ENCODE measurements at regions not wholly inside any gene's neighbourhood (a gene's known extent, or its start where the extent isn't known, plus 50 kb on each side); places are given as distances from the start of the nearest gene placed in this dataset.

DNA sequence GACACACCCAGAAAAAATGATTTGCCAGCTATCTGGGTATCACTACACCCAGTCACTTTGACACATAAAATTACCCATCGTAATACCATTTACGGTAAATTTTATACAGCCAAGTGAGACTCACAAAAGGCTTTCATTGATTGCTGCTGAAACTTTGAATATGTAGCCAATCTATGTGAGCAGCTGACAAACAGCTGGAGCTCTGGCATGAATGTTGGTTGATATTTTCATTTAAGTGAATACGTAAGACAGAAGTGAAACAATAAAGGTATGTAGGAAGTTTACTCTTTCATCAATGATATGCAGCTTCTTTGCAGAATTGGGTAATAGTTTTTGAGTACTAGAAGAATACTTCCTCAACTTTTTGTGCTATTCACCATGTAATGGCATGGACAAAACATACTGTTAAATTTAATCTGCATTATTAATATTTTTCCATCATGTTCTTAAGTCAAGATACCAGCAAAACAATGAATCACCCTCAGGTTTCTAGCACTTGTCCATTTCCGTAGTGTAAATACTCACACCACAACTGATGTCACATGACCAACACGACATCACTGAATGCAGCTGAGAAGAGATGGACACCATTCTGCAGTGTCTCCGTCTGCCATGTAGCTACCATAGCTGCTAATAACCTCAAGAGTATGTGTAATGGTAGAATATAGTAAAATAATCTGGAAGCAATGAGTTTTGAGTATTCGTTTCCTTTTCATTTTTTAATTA, 205.9 kb upstream of the HES1 start:
- DNase-seq (ENCODE audit: low spot score), result peak; percentile 3

DNA sequence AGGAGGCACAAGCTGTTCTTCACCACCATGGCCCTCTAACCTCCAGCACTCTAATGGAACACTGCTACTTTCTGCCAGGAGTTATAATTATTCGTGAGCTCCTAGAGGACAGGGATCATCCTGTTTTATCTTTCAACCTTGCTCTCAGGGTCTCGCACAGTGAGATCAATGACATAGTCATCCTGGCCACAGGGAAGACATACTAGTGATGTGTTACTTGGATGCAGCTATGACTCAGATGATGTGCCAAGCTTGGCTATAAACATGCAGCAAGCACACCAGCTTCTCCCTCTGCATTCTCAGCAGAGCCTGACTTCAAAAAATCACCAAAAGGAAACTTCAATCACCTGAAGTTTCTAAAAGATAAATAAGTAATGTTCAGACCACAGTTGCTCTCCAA, 203.8 kb upstream of the HES1 start:
- DNase-seq (ENCODE audit: low spot score), result peak; percentile 7

DNA sequence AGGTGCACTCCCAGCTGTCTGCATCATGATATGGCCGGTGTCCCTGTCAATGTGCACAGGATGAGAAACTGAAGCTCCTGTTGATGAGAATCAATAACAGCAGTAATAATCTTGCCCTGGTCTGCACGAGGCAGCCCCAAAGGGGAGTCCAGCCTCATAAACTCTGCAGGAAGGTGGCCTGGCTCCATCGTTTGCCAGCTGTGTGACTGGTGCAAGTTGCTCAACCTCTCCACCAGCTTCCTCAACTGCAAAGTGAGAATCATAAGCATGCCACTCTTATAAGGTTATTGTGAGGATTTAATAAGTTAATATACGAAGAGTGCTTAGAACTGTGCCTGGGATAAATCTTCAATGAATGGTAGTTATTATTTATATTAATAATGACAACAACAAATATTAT, 203.4 kb upstream of the HES1 start:
- DNase-seq (ENCODE audit: low spot score), result peak; percentile 29

DNA sequence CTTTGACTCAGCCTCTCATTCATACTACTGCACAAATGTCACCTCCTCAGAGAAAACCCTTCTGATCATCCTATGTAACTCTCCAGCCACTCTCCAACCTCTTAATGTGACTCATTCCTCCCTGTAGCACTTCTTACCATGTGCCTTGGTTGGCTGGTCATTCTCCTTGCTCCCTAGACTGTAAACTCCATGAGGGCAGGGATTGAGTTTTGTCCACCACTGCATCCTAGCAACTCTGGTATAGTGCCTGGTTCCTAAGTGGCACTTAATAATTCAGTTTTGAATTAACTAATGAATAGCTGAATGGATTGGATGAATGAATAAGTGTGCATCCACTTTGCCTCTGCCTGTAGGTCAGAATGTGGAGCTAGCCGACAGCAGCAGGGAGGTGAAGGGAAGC, 202.5 kb upstream of the HES1 start:
- DNase-seq (ENCODE audit: low spot score), result peak; percentile 3

DNA sequence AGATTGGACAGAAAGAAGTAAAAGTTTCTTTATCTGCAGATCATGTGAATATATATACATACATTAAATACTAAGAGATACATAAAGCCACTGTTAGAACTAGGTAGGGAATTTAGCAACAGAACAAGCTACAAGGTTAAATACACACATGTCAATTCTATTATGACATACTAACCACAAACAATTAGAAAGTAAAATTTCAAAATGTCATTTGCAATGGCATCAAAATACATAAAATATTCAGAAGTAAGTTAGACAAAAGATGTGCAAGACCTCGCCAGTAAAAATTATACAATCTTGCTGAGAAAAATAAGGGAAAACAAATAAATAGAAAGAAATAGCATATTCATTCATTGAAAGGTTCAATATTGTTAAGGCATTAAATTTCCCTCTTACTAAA, 200.0 kb upstream of the HES1 start:
- DNase-seq (ENCODE audit: low spot score), result no peak

DNA sequence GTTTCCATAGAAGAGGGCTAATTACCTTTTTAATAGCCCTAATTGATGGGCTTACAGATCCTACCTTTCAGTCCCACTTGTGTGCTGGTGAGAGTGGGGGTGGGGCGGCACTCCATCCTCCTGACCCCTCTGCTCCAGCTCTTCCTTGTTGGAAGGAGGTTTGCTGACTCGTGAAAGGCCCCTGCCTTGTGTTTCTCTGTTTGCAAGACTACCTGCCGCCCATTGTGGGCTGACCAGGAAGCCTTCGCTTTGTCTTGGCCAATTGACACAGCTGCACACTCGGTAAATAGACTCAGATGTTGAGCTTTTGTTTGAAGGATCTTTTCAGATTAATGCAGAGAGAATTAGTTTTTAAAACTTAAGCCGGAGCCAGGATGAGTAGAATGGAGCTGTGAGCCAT, 197.3 kb upstream of the HES1 start:
- peak; percentile 67 for DNase-seq (ENCODE audit: low spot score)

DNA sequence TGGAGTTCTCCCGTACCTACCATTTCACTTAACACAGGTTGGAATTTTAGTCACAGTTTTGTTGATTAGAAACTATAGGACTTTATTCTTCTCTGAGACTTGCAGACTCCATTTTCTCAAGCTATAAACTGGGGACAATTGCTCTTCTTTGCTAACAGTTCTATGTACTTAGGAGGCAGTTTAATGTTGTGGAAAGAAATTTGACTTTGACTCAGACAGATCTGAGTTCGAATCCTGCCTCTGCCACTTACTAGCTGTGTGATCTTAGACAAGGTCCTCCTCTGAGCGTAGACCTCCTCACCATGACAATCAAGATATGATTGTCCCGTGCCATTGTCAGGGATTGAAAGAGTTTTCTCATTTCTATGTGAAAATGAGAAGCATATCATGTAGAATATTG, 196.4 kb upstream of the HES1 start:
- DNase-seq (ENCODE audit: low spot score), result no peak

DNA sequence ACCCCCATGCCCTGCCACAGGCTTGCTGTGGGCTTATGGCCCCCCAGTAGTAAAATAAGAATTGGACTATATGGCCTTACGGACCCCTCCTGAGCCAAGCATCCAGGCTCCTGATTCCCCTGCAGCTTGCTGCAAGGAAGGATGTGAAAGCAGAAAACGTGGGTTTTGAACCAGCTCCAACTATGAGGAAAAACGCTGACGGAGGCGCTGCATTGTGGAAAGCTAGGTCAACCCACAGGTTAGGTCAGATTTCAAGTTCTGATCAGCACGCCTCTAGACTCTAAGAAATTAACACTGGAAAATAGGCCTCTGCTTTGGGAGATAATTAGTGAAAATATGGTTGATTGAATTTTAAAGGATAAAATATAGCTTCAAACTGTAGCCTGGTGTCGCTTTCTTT, 195.4 kb upstream of the HES1 start:
- peak; percentile 19 for DNase-seq (ENCODE audit: low spot score)

DNA sequence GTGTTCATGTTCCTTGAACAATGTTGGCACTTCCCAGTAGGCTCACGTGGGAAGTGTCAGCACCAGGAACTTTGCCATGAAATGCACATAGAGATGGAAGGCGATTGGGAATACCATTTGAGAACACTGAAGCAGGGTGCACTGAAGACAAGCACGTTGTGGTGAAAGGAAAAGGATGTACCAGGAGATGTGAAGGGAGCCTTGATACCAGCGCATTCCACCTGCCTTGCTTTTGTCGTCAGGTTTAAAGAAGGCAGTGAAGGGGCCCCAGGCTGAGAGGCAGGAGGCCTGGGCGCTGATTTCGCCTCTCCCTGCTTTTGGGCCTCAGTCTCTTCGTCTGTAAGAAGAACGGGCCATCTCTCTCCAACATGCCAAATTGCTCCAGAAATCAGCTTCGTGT, 194.5 kb upstream of the HES1 start:
- DNase-seq (ENCODE audit: low spot score), result peak; percentile 17

DNA sequence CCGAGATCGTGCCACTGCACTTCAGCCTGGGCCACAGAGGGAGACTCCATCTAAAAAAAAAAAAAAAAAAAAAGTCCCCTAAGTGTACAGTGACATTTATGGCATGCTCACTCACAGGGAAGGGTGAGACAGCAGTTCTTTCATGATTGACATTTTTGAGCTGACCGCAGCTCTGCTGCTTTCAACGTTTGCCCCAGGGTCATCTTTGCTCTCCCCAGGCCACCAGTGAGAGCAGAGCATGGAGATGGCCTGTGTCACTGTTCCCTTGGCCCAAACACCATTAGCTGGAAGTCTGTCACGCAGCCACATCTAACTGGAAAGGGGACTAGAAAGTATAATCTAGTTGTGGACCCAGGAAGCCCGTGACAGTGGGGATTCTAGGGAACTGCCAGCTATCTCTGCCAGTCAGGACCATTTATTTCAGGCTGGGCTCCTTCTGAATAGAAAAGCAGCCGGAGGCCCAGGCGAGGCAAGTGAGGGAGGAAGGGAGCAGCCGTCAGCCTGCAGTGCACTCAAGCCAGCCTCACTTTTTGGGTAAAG, 193.4 kb upstream of the HES1 start:
- DNase-seq (ENCODE audit: low spot score), result peak; percentile 54

DNA sequence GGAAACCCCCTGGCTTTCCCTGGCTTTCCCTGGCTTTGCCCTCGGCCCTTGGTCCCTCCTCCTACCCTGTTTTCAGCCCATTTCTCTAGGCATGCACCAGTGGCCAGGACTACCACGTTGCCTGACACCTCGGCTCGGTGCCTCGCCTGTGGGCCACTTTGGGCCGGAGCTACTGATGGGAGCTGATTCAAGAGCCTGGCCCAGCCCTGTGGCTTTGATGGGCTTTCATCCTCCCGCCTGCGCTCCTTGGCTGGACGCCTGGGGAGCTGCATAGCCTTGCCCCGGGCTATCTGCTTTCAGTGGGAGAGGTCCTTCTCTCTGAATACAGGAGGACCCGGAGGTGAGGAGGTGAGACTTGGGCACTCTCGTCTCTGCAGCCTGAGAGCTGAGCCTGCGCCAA, 192.7 kb upstream of the HES1 start:
- DNase-seq (ENCODE audit: low spot score), result peak; percentile 71

DNA sequence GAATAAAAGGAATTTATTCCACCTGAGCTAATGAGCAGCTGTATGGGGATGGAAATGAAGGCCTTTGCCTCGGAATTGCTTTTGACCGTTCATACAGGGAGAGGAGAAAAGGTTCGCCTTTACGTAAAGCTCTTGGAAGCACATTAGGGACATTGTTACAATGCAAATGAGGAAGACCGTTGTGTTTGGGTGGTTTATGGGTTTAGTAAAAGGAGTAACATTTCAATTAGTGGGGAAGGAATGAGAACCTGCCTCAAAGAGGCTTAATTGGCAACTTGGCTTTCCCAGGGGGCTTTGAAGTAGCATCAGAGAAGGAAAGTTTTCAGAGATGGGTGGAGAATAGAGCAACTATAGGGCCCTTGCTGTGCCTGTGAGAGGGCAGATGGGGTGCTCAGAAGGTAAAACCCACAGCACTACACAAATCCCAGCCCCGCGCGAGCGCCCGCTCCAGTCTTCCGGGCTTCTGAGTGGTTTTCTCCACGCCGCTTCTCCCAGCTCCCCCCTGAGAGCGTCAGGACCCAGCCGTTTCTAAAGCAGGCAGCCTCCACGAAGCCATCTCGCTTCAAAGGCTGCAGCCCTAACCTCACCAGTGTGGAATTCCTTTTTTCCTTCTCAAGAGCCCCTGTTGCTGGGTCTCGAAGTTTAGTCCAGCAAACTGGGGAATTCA, 192.0 kb upstream of the HES1 start:
- no peak for DNase-seq (ENCODE audit: low spot score)

DNA sequence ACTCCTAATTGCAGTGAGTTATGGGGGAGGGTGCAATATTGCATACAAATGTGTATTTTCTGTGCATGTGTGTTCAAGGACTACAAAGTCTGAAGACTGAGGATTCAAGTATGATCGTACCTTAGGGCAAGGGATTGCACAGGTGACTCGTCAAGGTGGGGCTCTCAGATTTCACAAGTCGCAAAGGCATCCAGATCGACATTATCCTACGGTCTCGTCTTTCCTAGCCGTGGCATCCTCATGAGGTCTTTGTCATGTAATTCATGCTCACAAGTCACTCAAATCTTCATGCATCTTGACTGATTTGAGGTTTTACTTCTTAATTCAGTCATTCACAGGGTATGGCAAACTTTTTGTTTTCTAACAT, 191.4 kb upstream of the HES1 start:
- no peak for DNase-seq (ENCODE audit: low spot score)

DNA sequence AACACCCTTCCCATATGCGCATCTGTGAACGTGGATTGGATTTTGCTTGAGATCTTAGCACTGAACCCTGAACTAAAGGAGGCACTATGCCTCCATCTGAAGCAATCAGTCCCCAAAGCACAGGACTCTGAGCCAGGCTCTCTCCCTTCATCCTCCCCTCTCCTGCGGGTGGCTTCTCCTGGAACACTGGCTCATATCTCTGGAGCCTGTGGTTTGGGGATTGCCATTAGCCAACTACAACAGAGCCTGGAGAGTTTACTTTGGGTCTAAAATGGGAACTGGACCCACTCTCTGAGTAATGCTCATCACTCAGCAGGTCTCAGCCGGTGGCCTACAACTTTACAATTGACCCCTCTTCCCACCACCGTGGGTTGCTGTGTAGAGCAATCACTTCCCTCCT, 190.8 kb upstream of the HES1 start:
- DNase-seq (ENCODE audit: low spot score), result no peak

DNA sequence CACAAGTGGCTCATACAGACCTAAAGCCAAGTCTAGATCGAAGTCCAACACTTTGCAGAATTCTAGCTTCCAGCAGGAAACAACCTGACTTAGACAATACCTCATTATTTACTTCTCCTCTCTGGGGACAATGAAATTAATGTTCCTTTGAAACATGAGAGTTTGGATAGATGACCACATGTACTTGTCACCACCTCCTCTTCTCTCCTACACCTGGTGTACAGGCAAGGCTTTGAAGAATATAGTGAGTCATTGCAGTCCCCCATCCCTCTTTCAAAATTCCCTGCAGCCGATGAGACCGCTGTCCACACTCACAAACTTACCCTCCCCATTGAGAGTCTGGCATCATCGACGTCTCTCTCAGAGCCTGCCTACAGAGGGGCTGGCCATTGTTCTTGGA, 189.0 kb upstream of the HES1 start:
- no peak for DNase-seq (ENCODE audit: low spot score)

DNA sequence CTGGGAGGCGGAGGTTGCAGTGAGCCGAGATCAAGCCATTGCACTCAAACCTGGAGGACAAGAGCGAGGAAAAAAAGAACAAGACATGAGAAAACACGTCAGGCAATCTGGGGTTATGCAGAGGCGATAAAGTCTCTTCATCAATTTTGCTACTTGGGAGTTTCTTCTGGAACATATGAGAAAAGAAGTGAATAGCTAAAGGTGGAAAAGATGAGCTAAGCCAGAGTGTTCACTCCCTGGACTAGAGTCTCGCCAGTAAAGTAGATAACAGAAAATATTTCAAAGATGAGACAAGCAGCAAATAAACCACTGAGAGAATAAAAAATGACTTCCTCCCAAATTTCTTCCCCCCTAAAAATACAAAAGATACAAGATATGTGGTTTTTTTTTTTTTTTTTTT, 188.4 kb upstream of the HES1 start:
- no peak for DNase-seq (ENCODE audit: low spot score)

DNA sequence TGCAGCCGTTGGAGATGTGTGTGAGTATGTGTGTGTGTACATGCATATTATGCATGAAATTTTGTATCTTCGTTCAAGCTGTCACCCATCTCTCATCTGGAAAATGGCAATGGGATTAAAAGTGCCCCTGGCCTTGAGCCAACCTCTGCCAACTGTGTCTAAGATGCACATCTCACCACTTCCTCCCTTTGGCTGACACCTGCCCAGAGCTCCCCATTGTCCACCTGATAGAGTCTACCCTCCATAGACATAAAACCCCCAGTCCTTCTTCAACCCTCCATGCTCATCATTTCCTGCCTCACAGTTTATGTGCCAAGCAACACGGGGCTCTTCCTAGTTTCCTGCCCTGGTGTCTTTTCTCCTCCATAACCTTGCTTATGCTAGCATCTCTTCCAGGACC, 187.5 kb upstream of the HES1 start:
- DNase-seq (ENCODE audit: low spot score), result no peak

DNA sequence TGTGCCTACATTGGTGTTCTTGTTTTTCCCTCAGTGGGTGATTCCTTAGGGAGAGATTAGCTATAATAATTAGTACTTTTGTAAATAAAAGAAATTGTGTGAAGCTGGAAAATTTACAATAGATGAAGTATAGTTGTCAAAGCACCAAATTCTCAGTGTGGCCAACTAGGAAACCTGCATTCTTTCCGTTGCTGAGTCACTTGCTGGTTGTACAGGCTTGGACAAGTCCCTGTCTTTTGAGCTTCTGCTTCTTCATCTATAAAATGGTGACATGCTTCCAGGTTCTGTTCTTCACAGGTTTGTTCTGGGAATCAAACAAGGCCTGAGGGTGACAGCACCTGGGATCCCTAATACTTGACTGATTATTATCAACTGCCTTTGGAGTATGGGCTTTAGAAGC, 184.1 kb upstream of the HES1 start:
- DNase-seq (ENCODE audit: low spot score), result no peak

DNA sequence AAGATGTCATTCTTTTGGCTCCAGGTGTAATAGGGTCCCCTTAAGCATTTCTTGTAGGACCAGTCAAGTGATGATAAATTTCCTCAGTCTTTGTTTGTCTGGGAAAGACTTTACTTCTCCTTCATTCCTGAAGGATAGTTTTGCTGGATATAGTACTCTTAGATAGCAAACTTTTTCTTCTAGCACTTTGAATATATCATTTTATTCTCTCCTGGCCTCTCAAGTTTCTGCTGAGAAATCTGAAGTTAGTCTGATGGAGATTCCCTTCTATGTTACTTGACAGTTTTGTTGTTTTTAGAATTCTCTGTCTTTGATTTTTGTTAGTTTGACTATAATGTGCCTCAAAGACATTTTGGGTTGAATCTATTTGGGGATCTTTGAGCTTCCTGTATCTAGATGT, 181.2 kb upstream of the HES1 start:
- DNase-seq (ENCODE audit: low spot score), result no peak

DNA sequence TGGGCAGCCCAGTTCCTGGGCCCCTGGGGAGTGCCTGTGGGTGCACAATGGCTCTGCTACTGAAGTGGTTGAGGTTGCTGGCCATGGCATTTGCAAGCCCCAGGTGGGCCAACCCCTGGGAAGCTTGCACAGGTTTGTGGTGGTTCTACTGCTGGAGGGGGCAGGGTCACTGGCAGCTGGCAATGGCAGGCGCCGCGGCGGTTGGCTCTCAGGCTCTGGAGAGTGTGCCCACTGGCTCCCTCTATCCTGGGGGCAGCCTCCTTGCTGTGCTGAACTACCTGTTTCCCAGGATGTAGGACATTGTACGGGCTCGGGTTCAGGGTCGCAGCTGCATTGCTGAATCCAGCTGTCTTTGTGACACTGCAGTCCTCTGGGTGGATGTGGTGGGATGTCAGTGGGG, 180.2 kb upstream of the HES1 start:
- DNase-seq (ENCODE audit: low spot score), result no peak

DNA sequence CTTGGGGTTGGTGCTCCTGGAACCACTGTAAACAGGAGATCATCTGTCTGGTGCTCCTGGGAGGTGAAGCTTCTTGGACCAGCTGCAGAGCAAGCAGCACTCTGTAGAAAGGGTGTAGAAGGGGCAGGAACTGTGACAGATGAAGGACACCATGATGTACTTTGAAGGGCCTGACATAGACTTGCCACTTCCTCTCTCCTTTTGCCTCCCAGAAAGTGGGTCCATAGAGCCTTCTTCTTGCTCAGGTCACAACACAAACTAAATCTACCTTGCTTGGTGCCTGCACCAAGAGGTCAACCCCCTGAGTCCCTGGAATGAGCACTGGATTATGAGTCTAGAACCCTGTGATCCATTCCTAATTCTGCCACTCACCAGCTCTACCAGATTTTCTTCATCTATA, 176.1 kb upstream of the HES1 start:
- DNase-seq (ENCODE audit: low spot score), result no peak

DNA sequence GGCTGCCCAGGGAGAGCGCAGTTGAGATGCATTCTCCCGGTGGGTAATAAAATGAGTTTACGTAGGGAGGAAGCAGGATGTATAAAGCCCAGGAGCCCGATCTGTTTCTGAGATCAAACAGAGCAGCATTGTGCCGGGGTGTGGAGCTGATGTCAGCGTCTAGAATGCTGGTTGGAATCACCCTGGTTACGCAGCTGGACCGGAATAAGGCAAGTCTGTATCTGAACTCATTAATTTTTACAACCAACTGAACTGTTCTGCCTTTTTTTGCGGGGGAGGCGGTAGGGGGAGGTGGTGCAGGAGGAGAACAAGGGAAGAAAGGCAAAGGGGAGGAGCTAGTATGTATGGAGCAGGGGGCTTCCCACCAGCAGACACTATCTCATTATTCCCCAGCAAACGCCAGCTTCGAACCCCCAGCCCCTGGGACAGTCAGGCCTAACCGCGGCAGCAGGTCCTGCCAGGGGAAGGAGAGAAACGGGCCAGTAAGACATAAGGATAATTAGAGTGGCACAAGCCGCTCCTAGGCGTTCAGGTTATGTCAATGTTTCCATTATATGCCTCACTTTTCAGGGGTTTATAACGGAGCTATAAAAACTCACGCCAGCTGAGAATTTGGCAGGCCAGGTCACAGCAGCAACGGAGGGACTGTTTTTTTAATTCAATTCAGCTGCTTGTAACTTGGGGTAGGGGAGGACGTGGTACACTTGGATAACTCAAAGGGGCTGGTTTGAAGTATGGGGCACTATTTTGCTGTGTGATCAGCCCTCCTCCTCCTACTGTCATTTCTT, 175.3 kb upstream of the HES1 start:
- DNase-seq (ENCODE audit: low spot score), result no peak
